Caco-2 (cell line): ENCODE measurements at regions not wholly inside any gene's neighbourhood (a gene's known extent, or its start where the extent isn't known, plus 50 kb on each side); places are given as distances from the start of the nearest gene placed in this dataset.

Experiments used
- BruUV-seq: library from RNA; stranded (reverse); fragments of 400-500 nt; replicated peaks from 2 replicates; lab custom pipeline; 2021; lab: Mats Ljungman, UMichigan
- CTCF ChIA-PET: fragments of 300-600 bp; sonication (Branson Sonifier 250); formaldehyde crosslinking; loops from one replicate; lab custom pipeline; 2022; ENCODE audit warnings: antibody characterized with exemption; lab: Charles Lee
- POLR2A ChIA-PET: fragments of 300-600 bp; sonication (Branson Sonifier 250); formaldehyde crosslinking; loops from one replicate; lab custom pipeline; 2022; ENCODE audit warnings: antibody characterized with exemption; lab: Charles Lee
- DNase-seq, 2 experiments: peaks; one replicate each; pipeline versions ENCODE4 v3.0.0 to v3.0.0-alpha.2; 2020 to 2022
- H3K27me3 ChIP-seq: replicated peaks from 2 replicates; pipeline ENCODE4 v1.6.0; 2011; ENCODE audit warnings: low read length; ENCODE audit not compliant: control insufficient read depth, insufficient read depth
- H3K36me3 ChIP-seq: 2 replicates; pipeline ENCODE4 v1.5.1; 2011; ENCODE audit warnings: low read length; ENCODE audit not compliant: control insufficient read depth, insufficient read depth
- H3K4me1 ChIP-seq: fragments of 250-450 bp; sonication (Bioruptor Pico); 2 replicates; pipeline ENCODE4 v1.5.1; 2020; ENCODE audit warnings: mild to moderate bottlenecking
- H3K4me3 ChIP-seq: 2 replicates; pipeline ENCODE4 v1.5.1; 2011; ENCODE audit warnings: low read depth, mild to moderate bottlenecking, control low read depth, low read length
- H3K9me3 ChIP-seq: fragments of 250-450 bp; sonication (Bioruptor Pico); 2 replicates; pipeline ENCODE4 v1.5.1; 2020; ENCODE audit warnings: mild to moderate bottlenecking, moderate library complexity
- H3K27ac Mint-ChIP-seq: one replicate; pipeline ENCODE4 v1.8.0; 2022; ENCODE audit warnings: mixed read lengths; ENCODE audit not compliant: unreplicated experiment
- H3K27me3 Mint-ChIP-seq: one replicate; pipeline ENCODE4 v1.8.0; 2022; ENCODE audit warnings: mixed read lengths; ENCODE audit not compliant: insufficient read depth, unreplicated experiment
- H3K36me3 Mint-ChIP-seq: one replicate; pipeline ENCODE4 v1.8.0; 2022; ENCODE audit warnings: mild to moderate bottlenecking, mixed read lengths; ENCODE audit not compliant: insufficient read depth, unreplicated experiment
- H3K4me1 Mint-ChIP-seq: one replicate; pipeline ENCODE4 v1.8.0; 2022; ENCODE audit warnings: low read depth, mixed read lengths; ENCODE audit not compliant: unreplicated experiment
- H3K4me3 Mint-ChIP-seq: one replicate; pipeline ENCODE4 v1.8.0; 2022; ENCODE audit warnings: mild to moderate bottlenecking, moderate library complexity, mixed read lengths; ENCODE audit not compliant: unreplicated experiment
- H3K9me3 Mint-ChIP-seq: one replicate; pipeline ENCODE4 v1.8.0; 2022; ENCODE audit warnings: mixed read lengths; ENCODE audit not compliant: unreplicated experiment
- CTCF ChIP-seq, 2 experiments: fragments of 200-600 bp in 1 of 2; IDR thresholded peaks; 1 replicate in 1 of 2; 2 replicates in 1 of 2; pipeline versions ENCODE4 v1.5.1 to v1.8.0; 2011 to 2022; ENCODE audit warnings: antibody characterized with exemption in 1 of 2, control low read depth in 1 of 2, inconsistent platforms in 1 of 2, low read depth in 1 of 2, low read length in 1 of 2, mild to moderate bottlenecking in 1 of 2, moderate library complexity in 1 of 2; ENCODE audit not compliant: insufficient read depth in 1 of 2, severe bottlenecking in 1 of 2, unreplicated experiment in 1 of 2
- intact Hi-C: fragments of 100-400 bp; cut with micrococcal nuclease; formaldehyde crosslinking; loops from one replicate; pipeline ENCODE4 v1.10.0; 2022; ENCODE audit not compliant: unreplicated experiment

- H3K27me3 Mint-ChIP-seq = no peaks in the 10 kb centered on the region
- H3K4me3 Mint-ChIP-seq = no peak overlapping the region
- H3K36me3 Mint-ChIP-seq = no peaks in the 10 kb centered on the region
- Histone ChIP-seq H3K27me3 (no peaks in the 10 kb centered on the region), H3K4me1 (no peaks in the 10 kb centered on the region), H3K9me3 (no peaks in the 10 kb centered on the region), H3K36me3 (no peaks in the 10 kb centered on the region), H3K4me3 (no peak overlapping the region)
- no peaks in the 10 kb centered on the region for H3K4me1 Mint-ChIP-seq
- no peak overlapping the region for H3K27ac Mint-ChIP-seq
- ChIA-PET CTCF (no interaction called here), POLR2A (no interaction called here)
- DNase-seq = no peak
- TF ChIP-seq CTCF (IDR thresholded peaks at IDR 0.05; ENCODE audit: insufficient read depth in 1 of 2, low read depth in 1 of 2, low read length in 1 of 2, severe bottlenecking in 1 of 2, unreplicated experiment in 1 of 2) = no peak
- no TSS peak for BruUV-seq
- intact Hi-C loops = no loop called here
- peaks cover 49% of the 10 kb centered on the region for H3K9me3 Mint-ChIP-seq
Observed at GRCh38 chr6:23091795-23092194, 522.4 kb downstream of the HDGFL1 start.

GRCh38 chr6:23096876-23097275 lies 527.5 kb downstream of the HDGFL1 start:
- no peaks in the 10 kb centered on the region for H3K36me3 Mint-ChIP-seq
- Histone ChIP-seq H3K4me1 (no peaks in the 10 kb centered on the region), H3K36me3 (no peaks in the 10 kb centered on the region), H3K9me3 (no peaks in the 10 kb centered on the region), H3K27me3 (no peaks in the 10 kb centered on the region), H3K4me3 (no peak overlapping the region)
- ChIA-PET POLR2A (no interaction called here), CTCF (no interaction called here)
- DNase-seq = no peak
- no peaks in the 10 kb centered on the region for H3K27me3 Mint-ChIP-seq
- H3K4me1 Mint-ChIP-seq = no peaks in the 10 kb centered on the region
- intact Hi-C loops = no loop called here
- no peak for TF ChIP-seq CTCF (IDR thresholded peaks at IDR 0.05; ENCODE audit: insufficient read depth in 1 of 2, low read depth in 1 of 2, low read length in 1 of 2, severe bottlenecking in 1 of 2, unreplicated experiment in 1 of 2)
- H3K9me3 Mint-ChIP-seq = peaks cover 42% of the 10 kb centered on the region
- H3K27ac Mint-ChIP-seq = no peak overlapping the region
- no peak overlapping the region for H3K4me3 Mint-ChIP-seq
- no TSS peak for BruUV-seq

- Mint-ChIP-seq H3K36me3 (no peaks in the 10 kb centered on the region), H3K4me3 (no peak overlapping the region), H3K4me1 (no peaks in the 10 kb centered on the region), H3K27ac (no peak overlapping the region), H3K27me3 (no peaks in the 10 kb centered on the region), H3K9me3 (peaks cover 35% of the 10 kb centered on the region)
- Histone ChIP-seq H3K27me3 (no peaks in the 10 kb centered on the region), H3K4me3 (no peak overlapping the region), H3K4me1 (no peaks in the 10 kb centered on the region), H3K36me3 (no peaks in the 10 kb centered on the region), H3K9me3 (no peaks in the 10 kb centered on the region)
- ChIA-PET POLR2A (no interaction called here), CTCF (no interaction called here)
- TF ChIP-seq CTCF (IDR thresholded peaks at IDR 0.05; ENCODE audit: insufficient read depth in 1 of 2, low read depth in 1 of 2, low read length in 1 of 2, severe bottlenecking in 1 of 2, unreplicated experiment in 1 of 2) = no peak
- intact Hi-C loops = no loop called here
- no peak for DNase-seq
- no TSS peak for BruUV-seq
Observed at GRCh38 chr6:23097566-23097965, 528.2 kb downstream of the HDGFL1 start.
